ENCODE measurements at regions not wholly inside any gene's neighbourhood (a gene's known extent, or its start where the extent isn't known, plus 50 kb on each side); places are given as distances from the start of the nearest gene placed in this dataset.
"Not testable (repeated sequence)": the region's sequence is repeated elsewhere in the genome, so short reads cannot be mapped to it uniquely, and the experiment has no call there.

GRCh38 chr10:114730291-114730690 is 72.2 kb upstream of the ABLIM1 start:
- DNase-seq (ENCODE audit: low spot score) = no peak

- DNase-seq (ENCODE audit: low spot score) = no peak
Observed at GRCh38 chr10:114732931-114733330, 74.9 kb upstream of the ABLIM1 start.

- no peak for DNase-seq (ENCODE audit: low spot score)
Observed at GRCh38 chr10:114735946-114736345, 77.9 kb upstream of the ABLIM1 start.

GRCh38 chr10:114743521-114744231 is 77.9 kb upstream of the FHIP2A start:
- DNase-seq (ENCODE audit: low spot score) = no peak

GRCh38 chr10:114746531-114746930 is 75.0 kb upstream of the FHIP2A start:
- DNase-seq (ENCODE audit: low spot score) = no peak

- no peak for DNase-seq (ENCODE audit: low spot score)
Observed at GRCh38 chr10:114748241-114748640, 73.3 kb upstream of the FHIP2A start.

GRCh38 chr10:114749014-114749413 is 72.6 kb upstream of the FHIP2A start:
- DNase-seq (ENCODE audit: low spot score) = no peak

GRCh38 chr10:114749510-114749909 is 72.1 kb upstream of the FHIP2A start:
- DNase-seq (ENCODE audit: low spot score) = no peak

- no peak for DNase-seq (ENCODE audit: low spot score)
Observed at GRCh38 chr10:114751856-114752255, 69.7 kb upstream of the FHIP2A start.

GRCh38 chr10:114752570-114752969 is 69.0 kb upstream of the FHIP2A start:
- DNase-seq (ENCODE audit: low spot score) = not testable (repeated sequence)

GRCh38 chr10:114753126-114753525 is 68.5 kb upstream of the FHIP2A start:
- no peak for DNase-seq (ENCODE audit: low spot score)

- no peak for DNase-seq (ENCODE audit: low spot score)
Observed at GRCh38 chr10:114754445-114755320, 66.9 kb upstream of the FHIP2A start.

- no peak for DNase-seq (ENCODE audit: low spot score)
Observed at GRCh38 chr10:114755537-114755936, 66.0 kb upstream of the FHIP2A start.

- no peak for DNase-seq (ENCODE audit: low spot score)
Observed at GRCh38 chr10:114758331-114758730, 63.2 kb upstream of the FHIP2A start.

GRCh38 chr10:114761205-114762193 is 60.1 kb upstream of the FHIP2A start:
- no peak for DNase-seq (ENCODE audit: low spot score)

GRCh38 chr10:114762811-114763210 is 58.8 kb upstream of the FHIP2A start:
- DNase-seq (ENCODE audit: low spot score) = no peak

GRCh38 chr10:114764656-114765055 is 56.9 kb upstream of the FHIP2A start:
- no peak for DNase-seq (ENCODE audit: low spot score)

GRCh38 chr10:114766470-114766869 is 55.1 kb upstream of the FHIP2A start:
- no peak for DNase-seq (ENCODE audit: low spot score)

GRCh38 chr10:114767101-114767985 is 54.2 kb upstream of the FHIP2A start:
- no peak for DNase-seq (ENCODE audit: low spot score)

GRCh38 chr10:114767986-114768821 is 53.4 kb upstream of the FHIP2A start:
- DNase-seq (ENCODE audit: low spot score) = no peak
